HepG2 (cell line): ENCODE measurements at regions not wholly inside any gene's neighbourhood (a gene's known extent, or its start where the extent isn't known, plus 50 kb on each side); places are given as distances from the start of the nearest gene placed in this dataset.
A peak's percentile ranks its signal among the peaks of the same experiment; 100 is the strongest.

Experiments used
- ATAC-seq: fragments of 200-7000 bp; cut with Tn5 transposase; 3 replicates; pipeline ENCODE4 v1.9.1; 2020; ENCODE audit warnings: mild to moderate bottlenecking, moderate library complexity
- BruUV-seq: library from RNA; stranded (reverse); fragments of 400-500 nt; replicated peaks from 2 replicates; lab custom pipeline; 2021; lab: Mats Ljungman, UMichigan
- CTCF ChIA-PET: fragments of 300-600 bp; formaldehyde crosslinking; extraction: SDS; loops from one replicate; lab custom pipeline; 2021; ENCODE audit warnings: low total read pairs, inconsistent platforms, low intra/inter-chr PET ratio; lab: Yijun Ruan, JAX
- POLR2A ChIA-PET: fragments of 350-600 bp; sonication (Branson Sonifier 250); formaldehyde crosslinking; loops from one replicate; lab custom pipeline; 2020; ENCODE audit warnings: antibody characterized with exemption, inconsistent platforms; lab: Yijun Ruan, JAX
- DNase-seq: peaks from one replicate; pipeline ENCODE4 v3.0.0-alpha.2; 2015; ENCODE audit warnings: low spot score
- FAIRE-seq: peaks from 3 replicates; lab custom pipeline; 2011; peaks lifted over from hg19 to GRCh38; lab: Jason Lieb, UNC
- H2AFZ ChIP-seq: one replicate; pipeline ENCODE4 v1.6.1; 2011; ENCODE audit warnings: low read length, inconsistent platforms
- H3K27ac ChIP-seq: fragments of 300-600 bp; 3 replicates; pipeline ENCODE4 v1.8.0; 2011; ENCODE audit warnings: mixed run types, mild to moderate bottlenecking, mixed read lengths, low read length, inconsistent platforms; ENCODE audit not compliant: insufficient read depth; ENCODE audit errors: extremely low read length
- H3K27me3 ChIP-seq, 2 experiments: fragments of 200-600 bp in 1 of 2; 2 replicates in 1 of 2; 3 replicates in 1 of 2; pipeline versions ENCODE4 v1.6.0 to v1.8.0; 2011; ENCODE audit warnings: low read length in 2 of 2, mild to moderate bottlenecking in 2 of 2, moderate library complexity in 2 of 2, inconsistent platforms in 1 of 2; ENCODE audit not compliant: insufficient read depth in 2 of 2, control insufficient read depth in 1 of 2
- H3K36me3 ChIP-seq, 2 experiments: fragments of 200-600 bp in 1 of 2; replicated peaks in 1 of 2; 2 replicates in 1 of 2; 3 replicates in 1 of 2; pipeline versions ENCODE4 v1.5.1 to v1.8.0; 2011; ENCODE audit warnings: low read length in 2 of 2, inconsistent platforms in 1 of 2; ENCODE audit not compliant: insufficient read depth in 2 of 2, control insufficient read depth in 1 of 2
- H3K4me1 ChIP-seq: 2 replicates; pipeline ENCODE4 v1.5.1; 2012; ENCODE audit warnings: low read length, inconsistent platforms; ENCODE audit not compliant: insufficient read depth
- H3K4me2 ChIP-seq: 2 replicates; pipeline ENCODE4 v1.6.0; 2011; ENCODE audit warnings: low read depth, low read length, inconsistent platforms
- H3K4me3 ChIP-seq, 3 experiments: fragments of 200-600 bp in 1 of 3; sonication (generic), shearing (Covaris generic) in 1 of 3; replicated peaks in 1 of 3; 2 replicates each; pipeline ENCODE4 v1.5.1; 2011 to 2016; ENCODE audit warnings: low read length in 3 of 3, inconsistent platforms in 2 of 3, low read depth in 2 of 3, mild to moderate bottlenecking in 2 of 3, control low read depth in 1 of 3, mixed read lengths in 1 of 3; ENCODE audit not compliant: insufficient read depth in 1 of 3
- H3K79me2 ChIP-seq: one replicate; pipeline ENCODE4 v1.6.1; 2011; ENCODE audit warnings: low read length, inconsistent platforms; ENCODE audit not compliant: insufficient read depth
- H3K9ac ChIP-seq: 2 replicates; pipeline ENCODE4 v1.6.0; 2011; ENCODE audit warnings: mild to moderate bottlenecking, low read depth, low read length, inconsistent platforms; ENCODE audit not compliant: insufficient read depth
- H3K9me3 ChIP-seq: 2 replicates; pipeline ENCODE4 v1.5.1; 2012; ENCODE audit warnings: mild to moderate bottlenecking, low read length
- H4K20me1 ChIP-seq: 2 replicates; pipeline ENCODE4 v1.6.0; 2011; ENCODE audit warnings: inconsistent platforms, mild to moderate bottlenecking, low read length, moderate library complexity; ENCODE audit not compliant: insufficient read depth
- HNRNPK ChIP-seq: fragments of 200-400 bp; formaldehyde crosslinking; IDR thresholded peaks from 2 replicates; pipeline ENCODE4 v1.6.1; 2018; ENCODE audit warnings: low read length, low read depth, moderate library complexity, mild to moderate bottlenecking; ENCODE audit not compliant: poor library complexity, severe bottlenecking
- KAT7 ChIP-seq: IDR thresholded peaks from 2 replicates; pipeline ENCODE4 v1.6.1; 2018; ENCODE audit warnings: borderline replicate concordance, missing compliant biosample characterization
- NFE2L1 ChIP-seq: sonication (generic); formaldehyde crosslinking; IDR thresholded peaks from 2 replicates; pipeline ENCODE4 v1.4.0; 2020; ENCODE audit warnings: missing genetic modification reagents, mild to moderate bottlenecking, borderline replicate concordance
- RBAK ChIP-seq: sonication (generic); formaldehyde crosslinking; IDR thresholded peaks from 2 replicates; pipeline ENCODE4 v1.5.1; 2020; ENCODE audit warnings: mild to moderate bottlenecking, missing genetic modification reagents
- REXO4 ChIP-seq: sonication (generic); formaldehyde crosslinking; IDR thresholded peaks from 2 replicates; pipeline ENCODE4 v1.8.0; 2022; ENCODE audit warnings: missing genetic modification reagents, mild to moderate bottlenecking, borderline replicate concordance
- ZFP1 ChIP-seq: IDR thresholded peaks from 2 replicates; pipeline ENCODE4 v1.6.1; 2016
- ZNF329 ChIP-seq: sonication (generic); formaldehyde crosslinking; IDR thresholded peaks from 2 replicates; pipeline ENCODE4 v1.9.0; 2021; ENCODE audit warnings: low read depth, mild to moderate bottlenecking, missing genetic modification reagents
- ZNF652 ChIP-seq: IDR thresholded peaks from 2 replicates; pipeline ENCODE4 v1.6.1; 2016; ENCODE audit warnings: low read depth, borderline replicate concordance
- ZNF891 ChIP-seq: sonication (generic); formaldehyde crosslinking; IDR thresholded peaks from 2 replicates; pipeline ENCODE4 v1.5.0; 2020; ENCODE audit warnings: mild to moderate bottlenecking, missing genetic modification reagents
- WGBS: methylation state at CpG from one replicate; pipeline ENCODE4 v1.1.6; 2017; ENCODE audit warnings: low lambda C conversion rate; 5-methylcytosine and 5-hydroxymethylcytosine counted together
- in situ Hi-C: cut with HindIII; loops from 2 replicates; pipeline ENCODE4 v1.10.0; 2017; ENCODE audit warnings: low pct_unique_long_range_greater_than_20kb; ENCODE audit not compliant: extremely low pct_ligation_motif_present
- intact Hi-C: fragments of 100-400 bp; cut with micrococcal nuclease; formaldehyde crosslinking; loops from one replicate; pipeline ENCODE4 v1.10.0; 2022; ENCODE audit not compliant: unreplicated experiment
- TF ChIP-seq, protein P1 (sequence below): sonication (generic); formaldehyde crosslinking; IDR thresholded peaks from 2 replicates; pipeline ENCODE4 v1.4.0; 2020; ENCODE audit warnings: missing genetic modification reagents

- Histone ChIP-seq H3K4me1 (no peaks in the 10 kb centered on the region), H3K79me2 (no peaks in the 10 kb centered on the region), H3K27me3 (no peaks in the 10 kb centered on the region), H3K9me3 (no peaks in the 10 kb centered on the region), H3K27ac (no peak overlapping the region), H2AFZ (no peak overlapping the region), H3K4me3 (no peak overlapping the region), H3K4me2 (no peak overlapping the region), H4K20me1 (no peaks in the 10 kb centered on the region), H3K9ac (no peak overlapping the region), H3K36me3 (no peaks in the 10 kb centered on the region)
- WGBS: 20% methylated on average over 1 of the region's 1 CpG
- intact Hi-C loops (no loop called here), in situ Hi-C loops (no loop called here)
- peak; percentile 43; the same call in 1 of the 3 replicates for ATAC-seq
- DNase-seq: no peak
- BruUV-seq: no TSS peak
- no peak for FAIRE-seq
- CTCF ChIA-PET: no interaction called here
- TF ChIP-seq, protein P1, sequence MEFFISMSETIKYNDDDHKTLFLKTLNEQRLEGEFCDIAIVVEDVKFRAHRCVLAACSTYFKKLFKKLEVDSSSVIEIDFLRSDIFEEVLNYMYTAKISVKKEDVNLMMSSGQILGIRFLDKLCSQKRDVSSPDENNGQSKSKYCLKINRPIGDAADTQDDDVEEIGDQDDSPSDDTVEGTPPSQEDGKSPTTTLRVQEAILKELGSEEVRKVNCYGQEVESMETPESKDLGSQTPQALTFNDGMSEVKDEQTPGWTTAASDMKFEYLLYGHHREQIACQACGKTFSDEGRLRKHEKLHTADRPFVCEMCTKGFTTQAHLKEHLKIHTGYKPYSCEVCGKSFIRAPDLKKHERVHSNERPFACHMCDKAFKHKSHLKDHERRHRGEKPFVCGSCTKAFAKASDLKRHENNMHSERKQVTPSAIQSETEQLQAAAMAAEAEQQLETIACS: no peak
- TF ChIP-seq HNRNPK (no peak), ZNF329 (no peak), KAT7 (CRISPR knock-in tag) (no peak), RBAK (no peak)
- TF ChIP-seq, all 625 proteins: peak for 0
- POLR2A ChIA-PET: no interaction called here
Observed at GRCh38 chr11:30775233-30775522, 189.0 kb upstream of the MPPED2 start.

DNA sequence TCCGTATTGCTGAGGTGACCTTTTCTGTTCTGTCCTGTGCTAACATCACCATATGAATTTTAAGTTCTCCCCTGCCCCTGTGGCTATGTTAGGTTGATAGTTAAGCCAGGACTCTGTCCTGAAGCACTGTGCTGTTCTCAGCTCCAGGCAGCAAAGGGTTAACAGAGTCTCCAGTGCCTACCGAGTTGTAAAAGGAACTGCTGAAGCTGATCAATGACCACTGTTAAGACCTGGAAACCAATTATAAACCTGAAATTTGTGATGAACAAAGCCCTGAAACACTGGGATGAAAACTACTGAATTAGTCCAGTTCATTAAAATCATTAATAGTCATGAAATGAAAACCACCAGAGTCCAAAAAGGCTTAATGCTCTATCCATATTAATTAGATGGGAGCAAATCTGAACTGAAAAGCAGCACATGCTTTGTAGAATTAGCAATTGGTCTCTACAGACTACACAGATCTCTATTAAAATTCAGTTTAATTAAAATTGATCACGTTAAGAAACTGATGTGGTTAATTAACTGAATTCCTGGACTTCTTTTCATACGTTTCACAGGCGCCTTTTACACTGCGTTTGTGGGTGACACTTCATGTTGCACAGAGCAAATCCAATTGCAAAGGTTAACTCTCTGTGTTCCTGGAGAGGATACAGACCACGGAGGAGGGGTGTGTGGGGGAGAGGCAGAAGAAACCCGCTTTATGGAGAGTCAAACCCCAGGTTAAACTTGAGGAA, 188.5 kb upstream of the MPPED2 start:
- no peaks in the 10 kb centered on the region for H3K36me3 ChIP-seq
- no TSS peak for BruUV-seq
- intact Hi-C loops: no loop called here
- H4K20me1 ChIP-seq: no peaks in the 10 kb centered on the region
- WGBS: 2% methylated on average over 8 of the region's 8 CpGs
- TF ChIP-seq ZFP1 (CRISPR knock-in tag): no peak
- no peak for TF ChIP-seq REXO4
- peak; percentile 40; the same call in 1 of the 2 replicates for TF ChIP-seq ZNF652 (CRISPR knock-in tag)
- no peak for TF ChIP-seq ZNF891
- TF ChIP-seq NFE2L1: no peak
- TF ChIP-seq, all 625 proteins: peak for 1
- CTCF ChIA-PET: no interaction called here
- no peaks in the 10 kb centered on the region for H3K79me2 ChIP-seq
- H3K4me3 ChIP-seq: no peak overlapping the region
- H3K9me3 ChIP-seq: no peaks in the 10 kb centered on the region
- H3K4me1 ChIP-seq: no peaks in the 10 kb centered on the region
- no peak overlapping the region for H3K27ac ChIP-seq
- H2AFZ ChIP-seq: no peak overlapping the region
- FAIRE-seq (no peak), ATAC-seq (no peak), DNase-seq (no peak)
- POLR2A ChIA-PET: no interaction called here
- in situ Hi-C loops: no loop called here
- H3K27me3 ChIP-seq: no peaks in the 10 kb centered on the region
- no peak overlapping the region for H3K4me2 ChIP-seq
- no peak overlapping the region for H3K9ac ChIP-seq
